ENCODE measurements at regions not wholly inside any gene's neighbourhood (a gene's known extent, or its start where the extent isn't known, plus 50 kb on each side); places are given as distances from the start of the nearest gene placed in this dataset.

DNA sequence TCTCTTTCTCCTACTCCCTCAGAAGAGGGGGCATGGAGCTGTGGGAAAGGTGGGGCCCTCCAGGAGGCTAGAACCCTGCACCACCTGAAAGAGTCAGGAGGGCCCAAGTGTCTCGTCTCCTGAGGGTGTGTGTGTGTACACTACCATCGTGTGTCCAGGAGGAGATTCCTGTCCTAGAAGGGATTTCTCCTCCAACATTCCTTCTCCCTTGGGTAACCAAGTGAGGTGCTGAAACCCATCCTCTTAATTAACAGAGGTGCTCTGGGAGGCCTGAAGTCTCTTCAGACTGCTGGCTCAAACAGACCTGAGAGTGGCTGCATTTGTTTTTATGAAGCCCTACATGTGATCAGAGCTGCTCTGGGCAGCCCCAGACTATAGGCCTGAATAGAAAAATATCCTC lies 61.1 kb upstream of the FAM169A start:
- TF ChIP-seq TCF4 (CRISPR knock-in tag; IDR thresholded peaks at IDR 0.05; ENCODE audit: borderline replicate concordance) (no peak), OSR1 (CRISPR knock-in tag; IDR thresholded peaks at IDR 0.05) (no peak), RARB (CRISPR knock-in tag; IDR thresholded peaks at IDR 0.05) (no peak), ZNF565 (CRISPR knock-in tag; conservative IDR thresholded peaks at IDR 0.05; ENCODE audit: low read depth) (no peak), ZFP3 (CRISPR knock-in tag; IDR thresholded peaks at IDR 0.05) (no peak), ZFP30 (CRISPR knock-in tag; IDR thresholded peaks at IDR 0.05) (no peak), ISL1 (CRISPR knock-in tag; IDR thresholded peaks at IDR 0.05) (no peak), ZNF8 (CRISPR knock-in tag; IDR thresholded peaks at IDR 0.05) (no peak), BACH2 (CRISPR knock-in tag; IDR thresholded peaks at IDR 0.05; ENCODE audit: borderline replicate concordance) (no peak), ESRRG (CRISPR knock-in tag; IDR thresholded peaks at IDR 0.05) (no peak), CSDC2 (CRISPR knock-in tag; IDR thresholded peaks at IDR 0.05) (no peak)
- TF ChIP-seq, protein P1, sequence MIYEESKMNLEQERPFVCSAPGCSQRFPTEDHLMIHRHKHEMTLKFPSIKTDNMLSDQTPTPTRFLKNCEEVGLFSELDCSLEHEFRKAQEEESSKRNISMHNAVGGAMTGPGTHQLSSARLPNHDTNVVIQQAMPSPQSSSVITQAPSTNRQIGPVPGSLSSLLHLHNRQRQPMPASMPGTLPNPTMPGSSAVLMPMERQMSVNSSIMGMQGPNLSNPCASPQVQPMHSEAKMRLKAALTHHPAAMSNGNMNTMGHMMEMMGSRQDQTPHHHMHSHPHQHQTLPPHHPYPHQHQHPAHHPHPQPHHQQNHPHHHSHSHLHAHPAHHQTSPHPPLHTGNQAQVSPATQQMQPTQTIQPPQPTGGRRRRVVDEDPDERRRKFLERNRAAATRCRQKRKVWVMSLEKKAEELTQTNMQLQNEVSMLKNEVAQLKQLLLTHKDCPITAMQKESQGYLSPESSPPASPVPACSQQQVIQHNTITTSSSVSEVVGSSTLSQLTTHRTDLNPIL (CRISPR knock-in tag; IDR thresholded peaks at IDR 0.05; ENCODE audit: low read depth), result no peak
- TF ChIP-seq, protein P2, sequence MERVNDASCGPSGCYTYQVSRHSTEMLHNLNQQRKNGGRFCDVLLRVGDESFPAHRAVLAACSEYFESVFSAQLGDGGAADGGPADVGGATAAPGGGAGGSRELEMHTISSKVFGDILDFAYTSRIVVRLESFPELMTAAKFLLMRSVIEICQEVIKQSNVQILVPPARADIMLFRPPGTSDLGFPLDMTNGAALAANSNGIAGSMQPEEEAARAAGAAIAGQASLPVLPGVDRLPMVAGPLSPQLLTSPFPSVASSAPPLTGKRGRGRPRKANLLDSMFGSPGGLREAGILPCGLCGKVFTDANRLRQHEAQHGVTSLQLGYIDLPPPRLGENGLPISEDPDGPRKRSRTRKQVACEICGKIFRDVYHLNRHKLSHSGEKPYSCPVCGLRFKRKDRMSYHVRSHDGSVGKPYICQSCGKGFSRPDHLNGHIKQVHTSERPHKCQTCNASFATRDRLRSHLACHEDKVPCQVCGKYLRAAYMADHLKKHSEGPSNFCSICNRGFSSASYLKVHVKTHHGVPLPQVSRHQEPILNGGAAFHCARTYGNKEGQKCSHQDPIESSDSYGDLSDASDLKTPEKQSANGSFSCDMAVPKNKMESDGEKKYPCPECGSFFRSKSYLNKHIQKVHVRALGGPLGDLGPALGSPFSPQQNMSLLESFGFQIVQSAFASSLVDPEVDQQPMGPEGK (CRISPR knock-in tag; IDR thresholded peaks at IDR 0.05; ENCODE audit: borderline replicate concordance), result no peak
- TF ChIP-seq, protein P3, sequence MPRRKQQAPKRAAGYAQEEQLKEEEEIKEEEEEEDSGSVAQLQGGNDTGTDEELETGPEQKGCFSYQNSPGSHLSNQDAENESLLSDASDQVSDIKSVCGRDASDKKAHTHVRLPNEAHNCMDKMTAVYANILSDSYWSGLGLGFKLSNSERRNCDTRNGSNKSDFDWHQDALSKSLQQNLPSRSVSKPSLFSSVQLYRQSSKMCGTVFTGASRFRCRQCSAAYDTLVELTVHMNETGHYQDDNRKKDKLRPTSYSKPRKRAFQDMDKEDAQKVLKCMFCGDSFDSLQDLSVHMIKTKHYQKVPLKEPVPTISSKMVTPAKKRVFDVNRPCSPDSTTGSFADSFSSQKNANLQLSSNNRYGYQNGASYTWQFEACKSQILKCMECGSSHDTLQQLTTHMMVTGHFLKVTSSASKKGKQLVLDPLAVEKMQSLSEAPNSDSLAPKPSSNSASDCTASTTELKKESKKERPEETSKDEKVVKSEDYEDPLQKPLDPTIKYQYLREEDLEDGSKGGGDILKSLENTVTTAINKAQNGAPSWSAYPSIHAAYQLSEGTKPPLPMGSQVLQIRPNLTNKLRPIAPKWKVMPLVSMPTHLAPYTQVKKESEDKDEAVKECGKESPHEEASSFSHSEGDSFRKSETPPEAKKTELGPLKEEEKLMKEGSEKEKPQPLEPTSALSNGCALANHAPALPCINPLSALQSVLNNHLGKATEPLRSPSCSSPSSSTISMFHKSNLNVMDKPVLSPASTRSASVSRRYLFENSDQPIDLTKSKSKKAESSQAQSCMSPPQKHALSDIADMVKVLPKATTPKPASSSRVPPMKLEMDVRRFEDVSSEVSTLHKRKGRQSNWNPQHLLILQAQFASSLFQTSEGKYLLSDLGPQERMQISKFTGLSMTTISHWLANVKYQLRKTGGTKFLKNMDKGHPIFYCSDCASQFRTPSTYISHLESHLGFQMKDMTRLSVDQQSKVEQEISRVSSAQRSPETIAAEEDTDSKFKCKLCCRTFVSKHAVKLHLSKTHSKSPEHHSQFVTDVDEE (CRISPR knock-in tag; IDR thresholded peaks at IDR 0.05), result no peak

Measured in SK-N-SH treated with all-trans-retinoic acid at 6 μM for 48 hours (cell line).